Sigmoid colon (tissue), 6 donors: ENCODE measurements at regions not wholly inside any gene's neighbourhood (a gene's known extent, or its start where the extent isn't known, plus 50 kb on each side); places are given as distances from the start of the nearest gene placed in this dataset.

Experiments
- DNase-seq: peaks from one replicate; pipeline ENCODE4 v3.0.0-alpha.2; 2019
- H3K27ac ChIP-seq, 4 donors: fragments of 200-600 bp; sonication (generic); one replicate each; pipeline ENCODE4 v1.5.1; 2016 to 2019; ENCODE audit warnings: mild to moderate bottlenecking in 1 of 4
- H3K27me3 ChIP-seq, 3 donors: fragments of 200-600 bp; sonication (generic); one replicate each; pipeline ENCODE4 v1.5.1; 2019; ENCODE audit warnings: mild to moderate bottlenecking in 1 of 3
- H3K36me3 ChIP-seq, 4 donors: fragments of 200-600 bp; sonication (generic); one replicate each; pipeline ENCODE4 v1.5.1; 2016 to 2019
- H3K4me1 ChIP-seq, 4 donors: fragments of 200-600 bp; sonication (generic); one replicate each; pipeline ENCODE4 v1.5.1; 2017 to 2019
- H3K4me3 ChIP-seq, 4 donors: fragments of 200-600 bp; sonication (generic); one replicate each; pipeline ENCODE4 v1.5.1; 2017 to 2019; ENCODE audit warnings: mild to moderate bottlenecking in 2 of 4, moderate library complexity in 1 of 4
- H3K9me3 ChIP-seq, 4 donors: fragments of 200-600 bp in 3 of 4; sonication (generic) in 3 of 4; one replicate each; pipeline versions ENCODE4 v1.5.1 to v1.6.1; 2013 to 2019
- EP300 ChIP-seq, 4 donors: sonication (generic); formaldehyde crosslinking; IDR thresholded peaks; one replicate each; pipeline ENCODE4 v1.6.1; 2017; ENCODE audit warnings: antibody characterized with exemption in 4 of 4
- POLR2A ChIP-seq, 2 donors: fragments of 450-650 bp; IDR thresholded peaks; one replicate each; pipeline ENCODE4 v1.6.1; 2016; ENCODE audit warnings: antibody characterized with exemption in 2 of 2, mild to moderate bottlenecking in 2 of 2, moderate library complexity in 2 of 2
- POLR2AphosphoS5 ChIP-seq, 4 donors: sonication (generic); formaldehyde crosslinking; IDR thresholded peaks; one replicate each; pipeline ENCODE4 v1.6.1; 2017; ENCODE audit warnings: antibody characterized with exemption in 4 of 4
- WGBS, 2 donors: extraction: QIAGEN DNeasy Blood & Tissue Kit; methylation state at CpG; one replicate each; pipeline ENCODE4 v1.1.7; 2013; 5-methylcytosine and 5-hydroxymethylcytosine counted together
- intact Hi-C: fragments of 100-400 bp; cut with DNase I; formaldehyde crosslinking; loops from one replicate; pipeline ENCODE4 v1.15.1; 2023
- TF ChIP-seq, protein P1 (sequence below), 4 experiments: fragments of 450-650 bp in 3 of 4; fragments of 200-600 bp in 1 of 4; IDR thresholded peaks; one replicate each; pipeline ENCODE4 v1.5.1; 2016 to 2019; ENCODE audit warnings: antibody characterized with exemption in 4 of 4, mild to moderate bottlenecking in 3 of 4, moderate library complexity in 2 of 4
- donor health status: healthy with polysubstance abuse.
- donor health status: healthy.

DNA sequence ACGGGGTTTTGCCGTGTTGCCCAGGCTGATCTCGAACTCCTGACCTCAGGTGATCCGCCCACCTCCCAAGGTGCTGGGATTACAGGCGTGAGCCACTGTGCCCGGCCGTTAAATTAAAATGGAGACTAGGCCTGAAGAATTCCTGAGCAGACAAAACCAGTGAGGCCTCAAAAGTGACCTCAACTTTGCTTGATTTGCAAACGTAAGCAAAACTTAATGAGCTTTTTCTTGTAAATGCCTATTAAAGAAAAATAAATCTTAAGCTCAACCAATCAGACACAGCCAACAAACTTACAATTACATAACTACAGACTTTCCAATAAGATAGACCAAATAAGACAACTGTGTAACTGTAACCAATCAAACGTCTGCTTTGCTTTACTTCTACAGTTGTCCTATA is 111.3 kb upstream of the SEMA6A start:
- intact Hi-C loops = no loop called here
- H3K9me3 ChIP-seq = no peaks in the 10 kb centered on the region
- H3K36me3 ChIP-seq = no peaks in the 10 kb centered on the region
- TF ChIP-seq POLR2AphosphoS5 (IDR thresholded peaks at IDR 0.05) (no peak), EP300 (IDR thresholded peaks at IDR 0.05) (no peak), POLR2A (IDR thresholded peaks at IDR 0.05) (no peak)
- TF ChIP-seq, protein P1, sequence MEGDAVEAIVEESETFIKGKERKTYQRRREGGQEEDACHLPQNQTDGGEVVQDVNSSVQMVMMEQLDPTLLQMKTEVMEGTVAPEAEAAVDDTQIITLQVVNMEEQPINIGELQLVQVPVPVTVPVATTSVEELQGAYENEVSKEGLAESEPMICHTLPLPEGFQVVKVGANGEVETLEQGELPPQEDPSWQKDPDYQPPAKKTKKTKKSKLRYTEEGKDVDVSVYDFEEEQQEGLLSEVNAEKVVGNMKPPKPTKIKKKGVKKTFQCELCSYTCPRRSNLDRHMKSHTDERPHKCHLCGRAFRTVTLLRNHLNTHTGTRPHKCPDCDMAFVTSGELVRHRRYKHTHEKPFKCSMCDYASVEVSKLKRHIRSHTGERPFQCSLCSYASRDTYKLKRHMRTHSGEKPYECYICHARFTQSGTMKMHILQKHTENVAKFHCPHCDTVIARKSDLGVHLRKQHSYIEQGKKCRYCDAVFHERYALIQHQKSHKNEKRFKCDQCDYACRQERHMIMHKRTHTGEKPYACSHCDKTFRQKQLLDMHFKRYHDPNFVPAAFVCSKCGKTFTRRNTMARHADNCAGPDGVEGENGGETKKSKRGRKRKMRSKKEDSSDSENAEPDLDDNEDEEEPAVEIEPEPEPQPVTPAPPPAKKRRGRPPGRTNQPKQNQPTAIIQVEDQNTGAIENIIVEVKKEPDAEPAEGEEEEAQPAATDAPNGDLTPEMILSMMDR (IDR thresholded peaks at IDR 0.05) = no peak
- WGBS, 2 donors = 86 to 89% methylated on average over 9 of the region's 9 CpGs
- no peak overlapping the region for H3K4me3 ChIP-seq
- H3K4me1 ChIP-seq = peaks cover 0 to 10% (median 0%) of the 10 kb centered on the region in 4 donors
- no peak overlapping the region for H3K27ac ChIP-seq
- no peaks in the 10 kb centered on the region for H3K27me3 ChIP-seq
- DNase-seq = no peak

DNA sequence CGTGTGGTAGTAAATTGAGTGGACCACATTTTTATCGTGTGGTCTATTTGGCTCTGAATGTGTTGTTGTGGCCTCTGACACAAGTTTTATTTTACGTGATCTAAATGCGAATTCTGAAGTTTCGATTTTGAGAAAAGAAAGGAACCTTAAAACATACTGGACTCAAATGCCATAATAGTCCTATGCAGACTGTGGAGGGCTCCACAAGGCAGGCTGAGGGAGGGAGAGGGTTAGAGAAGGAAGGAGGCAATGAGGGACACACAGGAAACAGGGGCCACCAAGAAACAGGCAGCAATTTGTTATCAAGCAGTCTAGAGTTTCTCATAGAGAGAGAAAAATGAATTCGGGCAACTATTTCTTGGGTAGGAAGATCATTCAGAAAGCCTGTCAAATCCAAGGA is 110.4 kb upstream of the SEMA6A start:
- WGBS, 2 donors = 85 to 94% methylated on average over 6 of the region's 6 CpGs
- Histone ChIP-seq H3K9me3 (no peaks in the 10 kb centered on the region), H3K27me3 (no peaks in the 10 kb centered on the region), H3K27ac (no peak overlapping the region), H3K4me1 (peaks cover 0 to 13% (median 0%) of the 10 kb centered on the region in 4 donors), H3K36me3 (no peaks in the 10 kb centered on the region), H3K4me3 (no peak overlapping the region)
- no peak for TF ChIP-seq POLR2A (IDR thresholded peaks at IDR 0.05)
- no peak for DNase-seq
- intact Hi-C loops = no loop called here

DNA sequence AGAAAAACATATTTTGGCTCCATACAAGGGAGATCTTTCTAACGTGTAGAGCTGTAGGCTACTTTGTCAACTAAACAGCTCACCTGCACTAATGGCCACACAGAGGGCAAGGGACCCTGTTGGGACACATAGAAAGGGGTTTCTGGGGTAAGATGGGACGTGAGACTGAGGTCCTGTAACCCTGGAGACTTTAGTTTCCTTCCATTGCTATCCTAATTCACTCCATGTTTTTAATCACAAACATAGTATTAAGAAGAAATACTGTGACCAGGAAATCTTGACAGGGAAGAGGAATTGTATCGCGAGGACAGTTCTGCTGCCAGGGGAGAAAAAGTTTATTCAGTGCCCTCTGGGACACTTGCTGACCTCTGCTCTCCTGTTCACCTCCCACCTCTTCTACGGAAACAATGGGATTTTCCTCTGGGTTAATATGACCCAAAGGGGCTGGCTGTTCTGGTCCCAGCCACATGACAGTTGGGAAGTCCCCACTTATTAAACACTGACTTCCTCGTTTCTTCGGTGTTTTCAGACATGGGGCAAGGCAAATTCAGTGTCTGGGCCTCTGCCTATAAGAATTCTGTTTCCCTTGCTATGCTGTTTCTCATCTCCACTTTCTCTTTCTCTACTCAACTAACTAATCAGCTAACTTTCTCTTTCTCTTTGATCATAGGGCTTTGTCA is 106.9 kb upstream of the SEMA6A start:
- H3K9me3 ChIP-seq = no peaks in the 10 kb centered on the region
- H3K27me3 ChIP-seq = no peaks in the 10 kb centered on the region
- no peak overlapping the region for H3K27ac ChIP-seq
- TF ChIP-seq, protein P1 (IDR thresholded peaks at IDR 0.05) = no peak
- no peak for TF ChIP-seq EP300 (IDR thresholded peaks at IDR 0.05)
- TF ChIP-seq POLR2AphosphoS5 (IDR thresholded peaks at IDR 0.05) = no peak
- TF ChIP-seq POLR2A (IDR thresholded peaks at IDR 0.05) = no peak
- intact Hi-C loops = no loop called here
- DNase-seq = no peak
- H3K4me1 ChIP-seq = peaks cover 0 to 13% (median 0%) of the 10 kb centered on the region in 4 donors
- H3K36me3 ChIP-seq = no peaks in the 10 kb centered on the region
- H3K4me3 ChIP-seq = no peak overlapping the region
- 65 to 70% methylated on average over 7 of the region's 7 CpGs for WGBS, 2 donors

DNA sequence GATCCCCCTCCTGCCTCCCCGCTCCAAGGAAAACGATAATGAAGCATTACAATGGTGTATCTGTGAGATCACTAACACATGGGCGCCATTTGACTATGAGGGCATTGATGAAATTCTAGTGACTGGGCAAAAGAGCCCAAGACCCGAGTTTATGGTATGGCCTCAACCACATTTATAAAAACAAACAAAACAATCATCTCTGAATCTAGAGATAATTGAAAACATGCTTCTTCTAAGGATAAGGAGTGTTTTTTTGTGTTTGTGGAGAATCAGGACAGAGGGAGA is 100.9 kb upstream of the SEMA6A start:
- 84 to 88% methylated on average over 4 of the region's 4 CpGs for WGBS, 2 donors
- H3K27me3 ChIP-seq = no peaks in the 10 kb centered on the region

DNA sequence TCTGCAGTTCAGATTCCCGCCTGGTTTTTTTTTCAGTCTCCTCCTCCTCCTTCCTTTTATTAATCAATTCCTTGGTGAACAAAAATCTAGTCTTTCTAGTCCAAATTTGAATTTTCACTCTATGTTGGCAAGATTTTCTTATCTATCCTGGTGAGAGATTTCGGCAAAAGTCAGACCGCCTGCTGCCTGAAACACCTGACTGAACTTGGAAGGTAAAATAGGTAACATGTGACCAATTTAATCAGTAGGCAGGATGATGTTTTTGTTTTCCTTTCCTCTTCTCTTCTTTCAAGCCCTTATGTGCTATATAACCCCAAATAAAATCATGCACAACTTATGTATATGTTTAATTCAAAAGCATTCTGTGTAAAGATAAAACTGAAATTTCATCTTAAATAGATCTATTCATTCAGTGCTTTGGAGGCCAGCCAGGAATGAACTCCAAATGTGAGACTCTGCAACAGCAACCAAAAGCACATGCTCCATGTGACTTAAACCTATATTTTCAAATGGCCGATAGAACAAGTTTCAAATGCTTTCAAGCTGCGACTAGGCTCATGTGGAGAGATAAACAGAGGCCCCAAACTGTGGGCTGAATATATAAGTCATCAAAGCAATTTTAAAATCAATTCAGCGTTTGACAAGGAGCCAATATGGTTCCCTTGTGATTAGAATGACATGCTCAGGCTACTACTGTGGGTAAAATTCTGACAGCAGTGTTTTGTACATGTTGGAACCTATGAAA is 100.4 kb upstream of the SEMA6A start:
- no peak overlapping the region for H3K4me3 ChIP-seq
- H3K27ac ChIP-seq = no peak overlapping the region
- no peak for DNase-seq
- H3K4me1 ChIP-seq = no peaks in the 10 kb centered on the region
- H3K9me3 ChIP-seq = no peaks in the 10 kb centered on the region
- H3K27me3 ChIP-seq = no peaks in the 10 kb centered on the region
- WGBS, 2 donors = 76 to 77% methylated on average over 6 of the region's 6 CpGs
- TF ChIP-seq POLR2AphosphoS5 (IDR thresholded peaks at IDR 0.05) (no peak), EP300 (IDR thresholded peaks at IDR 0.05) (no peak), POLR2A (IDR thresholded peaks at IDR 0.05) (no peak)
- TF ChIP-seq, protein P1 (IDR thresholded peaks at IDR 0.05) = no peak
- intact Hi-C loops = no loop called here
- H3K36me3 ChIP-seq = no peaks in the 10 kb centered on the region

More for the DNA sequence above, 100.9 kb upstream of the SEMA6A start:
- H3K27ac ChIP-seq = no peak overlapping the region
- no peak for TF ChIP-seq EP300 (IDR thresholded peaks at IDR 0.05)
- TF ChIP-seq, protein P1 (IDR thresholded peaks at IDR 0.05) = no peak
- TF ChIP-seq POLR2AphosphoS5 (IDR thresholded peaks at IDR 0.05) = no peak
- H3K4me1 ChIP-seq = no peaks in the 10 kb centered on the region
- intact Hi-C loops = no loop called here
- no peak overlapping the region for H3K4me3 ChIP-seq
- H3K9me3 ChIP-seq = no peaks in the 10 kb centered on the region
- DNase-seq = no peak
- no peaks in the 10 kb centered on the region for H3K36me3 ChIP-seq
